B cell (primary cell): ENCODE measurements at regions not wholly inside any gene's neighbourhood (a gene's known extent, or its start where the extent isn't known, plus 50 kb on each side); places are given as distances from the start of the nearest gene placed in this dataset.

Experiments
- ATAC-seq: fragments of 200-7000 bp; cut with Tn5 transposase; one replicate; pipeline ENCODE4 v1.10.0; 2021; ENCODE audit warnings: low read depth, mild to moderate bottlenecking, moderate number of reproducible peaks, moderate library complexity
- CTCF ChIA-PET: fragments of 350-600 bp; sonication (Branson Sonifier 250); formaldehyde crosslinking; loops from one replicate; lab custom pipeline; 2021; ENCODE audit warnings: antibody characterized with exemption, inconsistent platforms; lab: Charles Lee
- POLR2A ChIA-PET: fragments of 350-600 bp; sonication (Branson Sonifier 250); formaldehyde crosslinking; loops from one replicate; lab custom pipeline; 2021; ENCODE audit warnings: antibody characterized with exemption; lab: Charles Lee
- DNase-seq: peaks from one replicate; pipeline ENCODE4 v3.0.0; 2013
- H2AFZ ChIP-seq: 2 replicates; pipeline ENCODE4 v1.6.1; 2012; ENCODE audit warnings: mild to moderate bottlenecking, low read depth, low read length; ENCODE audit not compliant: insufficient read depth, poor library complexity, severe bottlenecking
- H3K27ac ChIP-seq, 2 donors: 1 replicate in 1 of 2; 2 replicates in 1 of 2; pipeline ENCODE4 v1.5.1; 2012 to 2013; ENCODE audit warnings: low read length in 2 of 2, mild to moderate bottlenecking in 2 of 2, moderate library complexity in 1 of 2
- H3K27me3 ChIP-seq, 4 experiments: fragments of 200-600 bp in 1 of 4; sonication (generic) in 1 of 4; replicated peaks in 1 of 4; 1 replicate in 2 of 4; 2 replicates in 2 of 4; pipeline versions ENCODE4 v1.6.1 to v1.7.0; 2013 to 2016; ENCODE audit warnings: low read length in 3 of 4, mild to moderate bottlenecking in 2 of 4, mixed read lengths in 1 of 4, moderate library complexity in 1 of 4; ENCODE audit not compliant: insufficient read depth in 4 of 4, control insufficient read depth in 3 of 4; ENCODE audit errors: control extremely low read depth in 1 of 4
- H3K36me3 ChIP-seq, 2 experiments: replicated peaks in 1 of 2; 1 replicate in 1 of 2; 2 replicates in 1 of 2; pipeline versions ENCODE4 v1.6.1 to v1.7.1; 2013; ENCODE audit warnings: low read length in 1 of 2; ENCODE audit not compliant: insufficient read depth in 2 of 2, control insufficient read depth in 1 of 2; ENCODE audit errors: control extremely low read depth in 1 of 2, extremely low read depth in 1 of 2
- H3K4me1 ChIP-seq, 2 donors: fragments of 200-600 bp in 1 of 2; sonication (generic) in 1 of 2; 1 replicate in 1 of 2; 2 replicates in 1 of 2; pipeline versions ENCODE4 v1.5.1 to v1.6.1; 2013 to 2017; ENCODE audit warnings: low read length in 2 of 2; ENCODE audit not compliant: control insufficient read depth in 2 of 2, insufficient read depth in 2 of 2
- H3K4me2 ChIP-seq: replicated peaks from 2 replicates; pipeline ENCODE3; 2012; ENCODE audit warnings: mild to moderate bottlenecking, low read depth, low read length; ENCODE audit not compliant: poor library complexity, severe bottlenecking
- H3K4me3 ChIP-seq, 5 experiments: fragments of 200-600 bp in 1 of 5; sonication (generic) in 1 of 5; 1 replicate in 3 of 5; 2 replicates in 2 of 5; pipeline versions ENCODE4 v1.5.1 to v1.7.0; 2011 to 2016; ENCODE audit warnings: low read length in 4 of 5, mild to moderate bottlenecking in 4 of 5, low read depth in 2 of 5, control low read depth in 1 of 5, moderate library complexity in 1 of 5; ENCODE audit not compliant: insufficient read depth in 1 of 5; ENCODE audit errors: control extremely low read depth in 1 of 5, extremely low read depth in 1 of 5
- H3K79me2 ChIP-seq: fragments of 200-600 bp; sonication (generic); one replicate; pipeline ENCODE4 v1.6.0; 2016; ENCODE audit warnings: low read length; ENCODE audit not compliant: control insufficient read depth, insufficient read depth
- H3K9ac ChIP-seq: fragments of 200-600 bp; sonication (generic); 2 replicates; pipeline ENCODE4 v1.6.1; 2017; ENCODE audit warnings: mild to moderate bottlenecking, low read length, moderate library complexity
- H3K9me3 ChIP-seq, 3 donors: one replicate each; pipeline versions ENCODE4 v1.6.1 to v1.7.1; 2013; ENCODE audit warnings: low read length in 2 of 3; ENCODE audit not compliant: control insufficient read depth in 2 of 3, insufficient read depth in 1 of 3; ENCODE audit errors: control extremely low read depth in 1 of 3
- H4K20me1 ChIP-seq: 2 replicates; pipeline ENCODE4 v1.6.0; 2012; ENCODE audit warnings: mild to moderate bottlenecking, low read length; ENCODE audit not compliant: insufficient read depth, control insufficient read depth, poor library complexity, severe bottlenecking
- H3K27ac Mint-ChIP-seq: one replicate; pipeline ENCODE4 v1.8.0; 2021; ENCODE audit warnings: mixed read lengths
- H3K27me3 Mint-ChIP-seq: one replicate; pipeline ENCODE4 v1.8.0; 2021; ENCODE audit warnings: mixed read lengths
- H3K4me1 Mint-ChIP-seq: one replicate; pipeline ENCODE4 v1.8.0; 2021; ENCODE audit warnings: mixed read lengths
- H3K4me3 Mint-ChIP-seq: one replicate; pipeline ENCODE4 v1.8.0; 2021; ENCODE audit warnings: mixed read lengths
- H3K9me3 Mint-ChIP-seq: one replicate; pipeline ENCODE4 v1.8.0; 2022; ENCODE audit warnings: mixed read lengths; ENCODE audit not compliant: insufficient read depth
- EZH2 ChIP-seq: IDR thresholded peaks from 2 replicates; pipeline ENCODE4 v1.6.1; 2012; ENCODE audit warnings: borderline replicate concordance, low read depth, mild to moderate bottlenecking, moderate library complexity, low read length; ENCODE audit not compliant: insufficient read depth, poor library complexity, severe bottlenecking
- WGBS: methylation state at CpG from one replicate; pipeline ENCODE4 v1.1.5; 2013; ENCODE audit warnings: missing lambda C conversion rate; ENCODE audit not compliant: insufficient coverage; 5-methylcytosine and 5-hydroxymethylcytosine counted together
- intact Hi-C: fragments of 100-400 bp; cut with micrococcal nuclease; formaldehyde crosslinking; loops from one replicate; pipeline ENCODE4 v1.10.0; 2022
- TF ChIP-seq, protein P1 (sequence below): fragments of 200-600 bp; IDR thresholded peaks from one replicate; pipeline ENCODE4 v1.8.0; 2022; ENCODE audit warnings: antibody characterized with exemption, mild to moderate bottlenecking

DNA sequence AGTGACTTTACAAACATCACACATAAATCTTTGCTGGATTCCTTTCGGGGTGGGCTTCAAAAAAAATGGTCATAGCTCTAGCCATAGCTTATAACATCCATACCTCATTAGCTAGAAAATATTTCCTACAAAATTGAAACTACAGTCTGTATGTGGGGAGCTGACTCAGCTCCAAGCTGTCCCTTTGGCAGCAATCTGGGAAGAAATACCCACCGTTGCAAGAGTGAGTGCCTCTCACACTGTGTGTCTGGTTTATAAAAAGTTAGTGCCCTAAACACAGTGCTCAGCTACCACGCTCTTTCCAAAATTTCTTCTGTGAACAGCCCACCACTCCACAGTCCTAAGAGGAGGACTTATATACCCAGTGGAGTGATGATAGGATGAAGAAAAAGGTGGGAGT lies 170.1 kb downstream of the RBM43 start:
- Histone ChIP-seq H3K27me3 (no peaks in the 10 kb centered on the region), H3K4me2 (no peak overlapping the region), H3K36me3 (no peaks in the 10 kb centered on the region), H3K4me3 (no peak overlapping the region), H3K9ac (no peak overlapping the region), H3K4me1 (no peaks in the 10 kb centered on the region), H4K20me1 (no peaks in the 10 kb centered on the region), H3K79me2 (no peaks in the 10 kb centered on the region), H2AFZ (no peak overlapping the region), H3K9me3 (no peaks in the 10 kb centered on the region), H3K27ac (no peak overlapping the region)
- WGBS, result 83% methylated on average over 1 of the region's 3 CpGs
- Mint-ChIP-seq H3K4me1 (no peaks in the 10 kb centered on the region), H3K9me3 (no peaks in the 10 kb centered on the region), H3K27me3 (no peaks in the 10 kb centered on the region), H3K4me3 (no peak overlapping the region), H3K27ac (no peak overlapping the region)
- ATAC-seq (no peak), DNase-seq (no peak)
- ChIA-PET POLR2A (no interaction called here), CTCF (no interaction called here)
- intact Hi-C loops, result no loop called here
- no peak for TF ChIP-seq EZH2
- TF ChIP-seq, protein P1, sequence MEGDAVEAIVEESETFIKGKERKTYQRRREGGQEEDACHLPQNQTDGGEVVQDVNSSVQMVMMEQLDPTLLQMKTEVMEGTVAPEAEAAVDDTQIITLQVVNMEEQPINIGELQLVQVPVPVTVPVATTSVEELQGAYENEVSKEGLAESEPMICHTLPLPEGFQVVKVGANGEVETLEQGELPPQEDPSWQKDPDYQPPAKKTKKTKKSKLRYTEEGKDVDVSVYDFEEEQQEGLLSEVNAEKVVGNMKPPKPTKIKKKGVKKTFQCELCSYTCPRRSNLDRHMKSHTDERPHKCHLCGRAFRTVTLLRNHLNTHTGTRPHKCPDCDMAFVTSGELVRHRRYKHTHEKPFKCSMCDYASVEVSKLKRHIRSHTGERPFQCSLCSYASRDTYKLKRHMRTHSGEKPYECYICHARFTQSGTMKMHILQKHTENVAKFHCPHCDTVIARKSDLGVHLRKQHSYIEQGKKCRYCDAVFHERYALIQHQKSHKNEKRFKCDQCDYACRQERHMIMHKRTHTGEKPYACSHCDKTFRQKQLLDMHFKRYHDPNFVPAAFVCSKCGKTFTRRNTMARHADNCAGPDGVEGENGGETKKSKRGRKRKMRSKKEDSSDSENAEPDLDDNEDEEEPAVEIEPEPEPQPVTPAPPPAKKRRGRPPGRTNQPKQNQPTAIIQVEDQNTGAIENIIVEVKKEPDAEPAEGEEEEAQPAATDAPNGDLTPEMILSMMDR, result no peak

DNA sequence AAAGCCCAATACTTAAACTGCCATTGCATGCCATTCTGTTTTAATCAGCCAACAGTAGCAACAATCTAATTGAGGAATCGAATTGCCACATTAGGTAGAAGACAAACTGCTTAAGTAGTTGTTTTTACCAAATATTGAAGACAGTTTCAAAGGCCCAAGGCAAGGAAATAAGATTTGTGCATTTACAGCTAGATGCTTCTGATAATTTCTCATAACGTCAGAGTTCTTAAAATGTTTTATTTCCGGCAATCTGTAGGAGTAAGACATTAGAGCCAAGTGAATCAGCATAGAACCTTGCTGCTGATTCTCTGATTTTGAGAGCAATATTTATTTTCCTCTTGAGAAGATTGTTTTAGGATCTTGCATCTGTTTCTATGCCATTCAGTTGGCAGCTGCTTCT lies 174.3 kb downstream of the RBM43 start:
- POLR2A ChIA-PET, result no interaction called here
- Mint-ChIP-seq H3K27me3 (no peaks in the 10 kb centered on the region), H3K4me3 (no peak overlapping the region), H3K4me1 (no peaks in the 10 kb centered on the region), H3K9me3 (no peaks in the 10 kb centered on the region), H3K27ac (no peak overlapping the region)
- Histone ChIP-seq H3K9ac (no peak overlapping the region), H3K4me3 (no peak overlapping the region), H3K4me1 (no peaks in the 10 kb centered on the region), H3K4me2 (no peak overlapping the region), H3K9me3 (no peaks in the 10 kb centered on the region), H3K79me2 (no peaks in the 10 kb centered on the region), H4K20me1 (no peaks in the 10 kb centered on the region), H3K27me3 (no peaks in the 10 kb centered on the region), H3K36me3 (no peaks in the 10 kb centered on the region), H2AFZ (no peak overlapping the region), H3K27ac (no peak overlapping the region)
- TF ChIP-seq, protein P1, result no peak
- no peak for TF ChIP-seq EZH2
- no peak for ATAC-seq
- intact Hi-C loops, result no loop called here
- no CpG with 5 or more reads among the region's 3 CpGs for WGBS
- CTCF ChIA-PET, result no interaction called here
- DNase-seq, result no peak
